Renal cortical epithelial cell (primary cell): ENCODE measurements at regions not wholly inside any gene's neighbourhood (a gene's known extent, or its start where the extent isn't known, plus 50 kb on each side); places are given as distances from the start of the nearest gene placed in this dataset.
A peak's percentile ranks its signal among the peaks of the same experiment; 100 is the strongest.

Experiments used
- DNase-seq: peaks from one replicate; pipeline ENCODE4 v3.0.0-alpha.2; 2011; ENCODE audit warnings: low read depth

DNA sequence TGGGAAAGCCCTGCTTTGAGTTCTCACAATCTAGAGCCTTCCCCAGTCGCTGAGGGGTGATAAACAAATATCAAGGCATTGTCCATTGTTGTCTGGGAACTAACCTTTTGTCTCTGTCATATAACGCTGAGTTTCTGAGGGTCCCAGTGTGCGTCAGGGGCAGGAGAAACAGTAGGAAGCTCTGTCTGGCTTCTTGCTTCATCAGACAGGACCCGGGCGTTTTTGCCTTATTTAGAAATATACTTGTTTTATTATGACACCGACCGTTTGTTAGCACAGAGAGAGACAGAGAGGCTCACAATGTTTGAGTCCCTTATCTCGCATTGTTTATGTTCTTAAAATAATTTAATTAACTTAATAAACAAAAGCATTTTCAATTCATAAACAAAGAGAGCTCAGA is 204.9 kb upstream of the GAS1 start:
- DNase-seq = no peak

DNA sequence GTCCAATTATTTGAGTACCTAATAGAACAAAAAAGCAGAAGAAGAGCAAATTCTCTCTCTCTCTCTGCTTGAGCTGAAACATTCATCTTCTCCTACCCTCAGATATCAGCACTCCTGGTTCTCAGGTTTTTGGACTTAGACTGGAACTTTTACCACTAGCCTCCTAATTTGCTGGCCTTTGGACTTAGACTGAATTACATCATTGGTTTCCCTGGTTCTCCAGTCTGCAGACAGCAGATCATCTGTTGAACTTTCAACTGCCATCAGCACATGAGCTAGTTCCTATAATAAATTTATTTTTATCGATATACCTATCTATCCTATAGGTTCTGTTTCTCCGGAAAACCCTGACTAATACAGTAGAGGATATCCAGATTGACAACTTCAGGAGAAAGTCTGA is 208.9 kb upstream of the GAS1 start:
- DNase-seq = peak; percentile 20

DNA sequence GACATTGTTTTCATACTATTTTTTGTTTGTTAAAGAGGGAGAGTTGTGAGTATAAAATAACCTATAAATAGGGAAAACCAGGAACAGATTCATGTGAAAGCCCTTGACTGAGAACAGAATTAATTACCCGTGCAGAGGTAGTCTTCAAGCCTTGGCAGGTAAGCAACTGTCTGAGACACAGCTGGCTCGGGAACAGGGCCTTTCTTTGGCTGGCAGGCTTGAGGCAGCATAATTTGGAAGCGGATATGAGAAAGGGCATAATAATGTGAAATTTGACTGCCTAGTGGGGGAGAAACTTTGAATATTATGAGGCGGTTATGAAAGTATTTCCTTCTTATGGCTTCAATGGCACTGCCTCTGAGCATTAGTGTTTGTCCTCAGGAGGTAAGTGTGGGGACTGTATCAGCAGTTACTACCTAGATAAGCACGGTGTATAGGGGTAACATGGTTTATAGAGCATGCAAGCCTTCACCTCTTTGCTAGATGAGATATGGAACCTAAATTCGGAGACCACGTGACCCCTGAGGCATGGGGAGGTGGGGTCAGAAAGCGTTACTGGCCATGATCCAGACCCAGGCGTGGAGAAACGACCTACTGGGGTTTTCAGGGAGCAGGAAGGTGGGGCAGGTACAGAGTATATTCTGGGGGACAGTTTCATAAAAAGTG is 210.2 kb upstream of the GAS1 start:
- DNase-seq = peak; percentile 88

DNA sequence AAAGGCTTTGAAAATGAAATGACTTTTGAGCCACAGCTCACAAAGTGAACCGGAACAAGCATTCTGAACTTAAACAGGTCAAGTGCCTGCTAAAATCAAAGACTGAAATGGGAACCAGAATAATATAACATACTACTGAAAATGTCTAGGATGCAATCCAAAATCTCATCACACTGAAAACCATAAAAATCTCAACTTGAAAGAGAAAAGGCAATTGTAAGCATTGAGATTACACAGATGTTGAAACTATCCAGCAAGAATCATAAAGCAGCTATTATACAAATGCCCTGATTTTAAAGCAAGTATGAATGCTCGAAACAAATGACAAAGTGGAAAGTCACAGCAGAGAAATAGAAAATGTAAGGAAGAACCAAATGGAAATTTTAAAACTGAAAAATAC is 211.5 kb upstream of the GAS1 start:
- no peak for DNase-seq

DNA sequence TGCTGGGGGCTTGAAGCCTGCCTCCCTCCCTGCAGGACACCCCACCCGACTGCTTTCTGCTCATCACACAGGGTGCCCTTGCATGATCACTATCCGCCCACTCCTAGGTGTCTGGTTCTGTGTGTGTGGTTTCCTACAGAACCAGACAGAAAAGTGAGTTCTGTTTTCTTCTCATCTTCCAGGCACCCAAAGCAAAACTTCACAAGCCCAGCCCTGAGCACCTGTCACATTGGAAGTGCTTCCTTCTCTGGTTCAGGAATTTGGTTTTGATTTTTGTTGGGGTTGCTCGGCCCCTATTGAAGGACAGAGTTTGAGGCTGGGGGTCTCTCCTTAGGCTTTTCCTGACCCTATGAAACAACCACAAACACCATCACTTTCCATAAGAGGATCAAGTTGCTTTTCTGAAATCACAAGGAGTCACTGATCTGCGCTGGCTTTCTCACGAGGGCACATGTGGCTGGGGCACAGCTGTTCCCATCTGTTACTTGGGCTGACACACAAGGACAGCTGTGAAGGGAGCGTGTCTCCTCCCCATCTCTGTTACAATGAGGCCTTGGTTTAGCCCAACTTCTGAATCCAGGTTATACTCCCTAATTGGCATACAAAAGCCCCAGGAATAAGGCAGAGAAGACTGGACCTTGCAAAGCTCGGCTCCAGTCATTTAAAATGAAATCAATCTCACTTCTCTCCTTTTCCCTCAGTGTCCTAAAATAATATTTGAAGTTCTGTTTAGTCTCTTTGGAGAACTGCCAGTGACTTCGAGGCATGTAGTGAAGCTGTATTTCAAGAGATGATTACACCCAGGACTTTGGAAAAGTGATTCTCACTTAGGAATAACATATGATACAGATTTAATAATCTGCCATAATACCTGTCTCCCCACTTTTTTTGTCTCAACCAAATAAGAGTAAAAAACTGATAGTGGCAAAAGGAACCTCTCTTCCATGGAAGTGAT is 213.1 kb upstream of the GAS1 start:
- no peak for DNase-seq

DNA sequence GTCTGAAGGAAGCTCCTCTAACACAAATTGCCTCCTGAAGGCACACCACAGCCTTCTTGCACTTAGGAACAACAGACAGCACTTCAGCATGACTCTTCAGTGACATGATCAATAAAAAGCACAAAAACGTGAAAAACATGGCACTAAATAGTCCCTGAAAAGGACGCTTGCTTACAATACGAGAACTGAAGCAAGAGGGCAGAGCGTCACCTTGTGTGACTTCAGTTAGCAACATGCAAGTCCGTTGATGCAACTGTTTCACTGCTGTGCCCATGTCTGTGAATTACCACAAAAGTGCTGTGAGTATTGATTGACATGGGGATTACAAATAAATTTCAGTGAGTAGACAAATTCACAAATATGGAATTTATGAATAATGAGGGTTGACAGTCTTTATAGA is 219.9 kb upstream of the GAS1 start:
- no peak for DNase-seq

DNA sequence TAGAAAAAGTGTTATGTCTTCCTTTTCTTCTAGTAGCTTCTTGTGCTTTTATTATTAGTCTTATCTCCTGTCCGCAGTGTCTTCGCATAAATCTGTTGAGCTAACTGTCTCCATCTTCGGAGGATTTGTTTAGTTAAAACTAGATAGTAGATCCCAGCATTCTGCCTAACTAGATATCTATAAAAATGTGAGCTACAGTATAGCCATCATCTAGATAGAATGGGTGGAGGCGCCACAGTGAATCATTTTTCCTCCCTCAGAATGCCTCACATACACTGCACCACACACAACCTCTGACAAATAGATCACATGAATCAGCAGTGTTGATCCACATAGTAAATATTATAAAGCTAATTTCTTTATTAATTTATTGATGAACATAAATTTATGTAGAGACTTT is 220.3 kb upstream of the GAS1 start:
- DNase-seq = no peak

DNA sequence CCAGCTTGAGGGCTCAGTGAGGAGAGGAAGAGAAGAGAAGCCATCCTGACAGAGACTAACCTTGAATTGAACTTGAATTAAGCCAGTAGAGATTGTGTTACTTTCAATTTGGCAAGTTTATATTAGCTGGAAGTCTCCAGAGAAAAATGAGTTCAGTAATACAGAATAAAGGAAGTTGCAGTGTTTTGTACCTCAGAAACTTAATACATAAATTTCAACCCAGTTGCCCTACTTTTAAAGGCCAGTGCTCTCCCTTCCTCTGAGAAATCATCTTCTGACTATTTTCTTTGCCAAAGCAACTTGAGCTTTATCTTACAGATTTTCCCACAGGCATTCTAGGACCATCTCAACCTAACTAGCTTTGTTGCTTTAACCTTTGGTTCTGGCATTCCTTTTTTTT is 231.0 kb upstream of the GAS1 start:
- DNase-seq = no peak

DNA sequence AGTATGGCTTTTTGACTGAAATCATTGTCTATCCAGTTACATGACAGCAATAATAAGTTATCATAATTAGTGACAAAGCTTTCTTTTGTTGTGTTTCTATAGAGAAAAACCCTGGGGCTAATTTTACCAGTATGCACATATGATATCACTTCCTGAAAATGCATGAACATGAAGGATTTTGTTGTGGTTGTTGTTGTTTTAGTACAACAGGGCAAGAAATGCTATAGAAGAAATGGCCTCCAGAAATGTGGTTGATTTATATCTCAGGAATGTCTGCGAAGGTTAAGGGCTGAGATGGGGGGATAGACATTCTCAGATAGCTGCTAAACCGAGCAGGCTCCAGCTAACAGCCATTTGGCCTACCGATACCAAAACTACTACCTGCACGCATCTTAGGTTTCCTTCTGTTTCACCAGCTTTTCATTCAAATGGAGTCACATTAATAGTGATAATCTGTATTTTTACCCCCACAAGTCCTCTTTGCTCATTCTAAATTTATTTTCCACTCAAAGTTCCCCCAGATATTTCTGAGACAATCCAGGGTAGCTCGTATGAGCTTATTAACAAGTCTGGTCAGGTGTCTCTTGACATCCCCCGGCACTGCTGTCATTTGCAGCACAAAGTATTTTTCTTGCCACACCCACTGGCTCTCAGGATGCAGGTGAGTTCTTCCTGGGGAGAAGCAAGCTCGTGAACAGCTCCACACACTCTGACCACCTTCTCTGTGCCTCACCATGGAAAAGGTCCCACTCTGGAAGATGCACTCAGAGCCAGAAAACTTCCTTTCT is 232.4 kb upstream of the GAS1 start:
- DNase-seq = peak; percentile 39

DNA sequence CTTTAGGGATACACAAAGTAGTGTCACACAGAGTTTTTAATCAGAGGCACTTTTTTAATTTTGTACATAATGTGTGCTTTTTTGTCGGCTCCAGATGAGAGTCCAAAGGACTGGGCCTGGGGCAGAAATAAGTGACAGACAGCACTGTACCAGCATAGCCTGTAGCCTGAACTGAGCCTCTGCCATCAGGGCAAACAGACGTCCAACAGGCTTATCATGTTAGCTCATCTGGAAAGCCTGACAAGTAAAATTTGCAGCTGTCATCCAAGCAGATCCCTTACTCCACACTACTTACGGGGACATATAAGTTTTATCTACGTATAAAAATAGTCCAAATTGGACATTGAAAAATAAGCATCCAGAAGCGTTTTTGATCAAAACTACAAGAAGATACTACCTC is 233.1 kb upstream of the GAS1 start:
- no peak for DNase-seq

DNA sequence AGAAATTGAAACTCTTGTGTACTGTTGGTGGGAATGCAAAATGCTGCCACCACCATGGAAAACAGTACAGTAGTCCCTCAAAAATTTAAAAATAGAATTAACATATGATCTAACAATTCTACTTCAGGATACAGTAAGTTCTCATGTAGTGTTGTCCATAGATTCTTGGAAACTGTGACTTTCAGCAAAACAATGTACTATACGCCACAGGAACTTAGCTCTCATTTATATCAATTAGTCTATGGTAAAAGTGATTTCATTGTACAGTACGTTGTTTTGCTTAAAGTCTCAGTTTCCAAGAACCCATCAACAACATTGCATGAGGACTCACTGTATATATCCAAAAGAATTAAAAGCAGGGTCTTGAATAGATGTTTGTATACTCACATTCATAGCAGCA is 233.5 kb upstream of the GAS1 start:
- no peak for DNase-seq

DNA sequence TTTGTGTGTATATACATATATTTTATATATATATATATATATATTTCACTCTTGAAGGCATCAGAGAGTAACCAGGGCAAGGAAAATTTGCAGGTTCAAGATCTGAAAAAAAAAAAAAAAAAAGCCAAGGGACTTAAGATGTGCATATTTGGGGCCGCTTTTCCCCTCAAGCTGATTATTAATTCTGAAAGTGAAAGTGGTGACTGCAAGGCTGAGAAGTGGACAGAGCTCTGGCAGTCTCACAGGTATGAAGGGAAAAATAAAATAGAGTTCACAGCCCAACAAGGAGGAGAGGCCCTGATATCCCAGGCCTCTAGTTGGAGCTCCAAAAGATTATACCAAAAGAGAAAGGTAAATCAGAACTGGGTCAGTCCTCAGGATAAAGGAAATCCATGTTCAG is 234.4 kb upstream of the GAS1 start:
- DNase-seq = no peak

DNA sequence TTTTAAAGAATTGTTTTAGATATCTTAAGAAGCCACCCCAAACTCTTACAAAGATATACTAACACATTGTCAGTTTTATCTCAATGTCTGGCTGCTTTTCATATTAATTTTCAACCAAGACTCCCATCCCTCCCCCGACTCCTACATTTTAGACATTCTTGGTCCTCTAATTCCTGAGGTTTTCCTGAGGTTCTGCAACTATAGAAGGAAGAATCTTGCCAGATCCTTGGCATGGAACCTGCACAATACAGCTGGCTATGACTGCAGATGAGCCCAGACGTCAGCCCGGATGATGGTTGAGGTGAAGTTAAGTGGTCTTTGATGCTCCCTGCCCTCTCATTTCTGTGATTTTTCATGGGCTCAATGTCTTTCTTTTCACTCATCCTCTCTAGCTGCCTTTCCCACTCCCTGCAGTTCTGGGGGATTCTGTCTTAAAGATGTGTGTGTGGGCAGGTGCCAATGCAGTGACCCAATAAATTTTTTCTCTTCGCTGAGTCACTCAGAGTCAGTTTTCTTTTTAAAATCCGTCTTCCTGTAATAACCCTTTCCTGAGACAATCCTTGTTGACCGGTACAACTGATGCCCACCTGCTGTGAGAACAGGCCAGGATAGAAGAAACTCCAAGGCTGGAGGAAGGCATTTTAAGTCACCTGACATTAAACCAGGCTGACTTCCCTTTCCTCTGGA is 237.8 kb upstream of the GAS1 start:
- DNase-seq = peak; percentile 75

DNA sequence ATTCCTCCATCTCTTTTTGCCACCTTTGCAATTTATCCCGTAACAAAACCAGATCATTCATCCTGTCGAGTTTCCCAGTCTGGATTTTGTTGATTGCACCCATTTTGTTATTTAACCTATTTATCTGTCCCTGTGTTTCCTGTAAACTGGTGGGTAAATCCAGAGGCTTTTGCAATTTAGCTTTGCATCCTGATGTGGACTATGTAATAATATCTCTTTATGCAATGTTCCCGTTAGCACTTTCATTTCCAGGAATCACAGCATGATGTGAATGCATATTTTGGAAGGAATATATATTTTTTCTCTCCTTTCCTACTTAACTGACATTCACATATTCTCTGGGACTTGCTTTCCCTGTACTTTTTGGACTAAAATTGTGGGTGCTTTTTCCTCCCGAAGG is 240.3 kb upstream of the GAS1 start:
- no peak for DNase-seq

DNA sequence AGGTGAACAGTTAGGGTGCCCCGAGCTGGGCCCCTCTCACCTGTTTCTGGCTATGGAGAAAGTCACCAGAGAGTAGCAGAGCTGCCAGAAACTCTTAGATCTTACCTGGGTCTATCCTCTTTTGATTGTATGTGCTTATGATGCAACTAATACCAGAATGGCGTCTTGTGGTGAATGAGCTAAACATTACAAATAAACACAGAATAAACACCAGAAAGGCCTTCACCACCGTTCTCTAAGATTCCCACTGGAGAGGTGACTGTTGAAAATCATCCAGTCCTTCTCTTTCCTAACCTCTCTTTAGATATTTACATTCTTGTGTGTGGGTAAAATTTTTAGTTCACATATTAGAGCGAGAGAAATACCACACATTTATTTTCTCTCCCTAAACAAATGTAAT is 241.7 kb upstream of the GAS1 start:
- no peak for DNase-seq

DNA sequence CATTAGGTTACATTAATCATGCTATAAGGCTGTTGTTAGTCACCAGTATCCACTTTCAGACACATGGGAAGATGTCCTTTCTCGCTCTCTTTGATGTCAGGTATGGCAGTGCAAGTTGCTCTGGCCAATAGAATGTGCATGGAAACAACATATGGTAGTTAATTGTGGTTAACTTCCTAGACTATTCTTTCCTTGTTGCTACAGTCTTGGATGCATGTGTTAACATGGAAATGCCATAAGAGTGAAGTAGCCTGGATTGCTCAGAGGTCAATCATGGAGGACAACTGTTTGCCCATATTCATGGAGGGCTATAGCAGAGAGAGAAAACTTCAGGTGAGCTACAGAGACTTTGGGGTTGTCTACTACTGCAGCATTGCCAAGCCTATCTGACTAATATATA is 245.8 kb upstream of the GAS1 start:
- peak; percentile 40 for DNase-seq

DNA sequence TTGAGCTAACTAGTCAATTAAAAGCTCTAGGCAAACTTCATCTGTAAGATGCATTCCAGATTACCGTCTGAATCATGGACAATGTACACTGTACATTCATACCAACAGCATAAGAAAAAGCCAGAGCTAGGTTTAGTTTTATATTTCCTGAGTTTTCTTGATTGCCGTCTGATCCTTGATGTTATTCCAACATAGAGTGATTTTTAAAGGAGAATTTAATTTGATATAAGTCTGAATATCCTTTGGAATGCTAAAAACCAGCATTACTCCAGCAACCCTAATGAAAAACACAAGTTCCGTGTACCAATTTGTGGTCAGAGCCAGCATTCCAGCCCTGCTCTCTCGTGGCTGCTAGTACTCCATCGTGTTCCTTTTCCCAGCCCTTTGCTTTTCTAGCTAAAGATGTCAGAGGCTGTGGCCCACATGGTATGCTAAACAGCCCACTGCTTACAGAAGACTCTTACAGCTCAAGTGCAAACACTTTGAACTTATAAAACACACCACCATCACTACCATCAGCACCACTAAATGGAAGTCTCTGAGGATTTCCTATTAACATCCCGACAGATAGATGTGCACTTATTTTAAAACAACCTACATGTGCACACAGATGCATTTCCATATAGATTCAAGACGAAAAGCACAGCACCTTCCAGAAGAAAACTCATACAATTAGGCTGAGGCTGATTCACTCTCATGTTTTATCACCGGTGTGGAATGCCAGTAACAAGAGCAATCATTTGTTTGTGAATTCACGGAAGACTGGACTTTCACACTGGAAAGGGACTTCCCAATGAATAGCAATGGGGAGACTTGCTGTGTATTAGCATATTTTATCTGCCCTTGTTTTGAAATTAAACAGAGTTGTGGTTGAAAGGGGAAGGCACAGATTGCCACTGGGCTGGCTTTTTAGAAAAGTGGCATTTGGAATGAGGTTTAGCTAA is 246.9 kb upstream of the GAS1 start:
- DNase-seq = peak; percentile 100

DNA sequence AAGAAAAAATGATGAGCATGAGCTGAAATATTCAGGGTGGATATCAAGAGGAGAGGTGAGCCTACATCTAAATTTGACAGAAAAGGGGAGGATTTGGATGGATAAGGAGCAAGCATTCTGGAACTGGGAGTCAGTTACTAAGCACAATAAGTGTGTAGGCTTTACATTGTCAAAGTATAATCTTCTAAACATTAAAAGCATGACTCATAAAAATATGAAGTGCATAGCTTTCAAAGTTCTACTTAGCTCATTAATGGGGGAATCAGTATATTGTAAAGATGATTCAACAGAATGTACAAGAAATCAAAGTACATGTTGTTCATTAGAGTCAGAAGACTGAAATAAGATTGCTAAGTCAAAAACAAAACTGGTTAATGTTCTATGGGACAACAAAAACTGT is 248.0 kb upstream of the GAS1 start:
- DNase-seq = peak; percentile 41

DNA sequence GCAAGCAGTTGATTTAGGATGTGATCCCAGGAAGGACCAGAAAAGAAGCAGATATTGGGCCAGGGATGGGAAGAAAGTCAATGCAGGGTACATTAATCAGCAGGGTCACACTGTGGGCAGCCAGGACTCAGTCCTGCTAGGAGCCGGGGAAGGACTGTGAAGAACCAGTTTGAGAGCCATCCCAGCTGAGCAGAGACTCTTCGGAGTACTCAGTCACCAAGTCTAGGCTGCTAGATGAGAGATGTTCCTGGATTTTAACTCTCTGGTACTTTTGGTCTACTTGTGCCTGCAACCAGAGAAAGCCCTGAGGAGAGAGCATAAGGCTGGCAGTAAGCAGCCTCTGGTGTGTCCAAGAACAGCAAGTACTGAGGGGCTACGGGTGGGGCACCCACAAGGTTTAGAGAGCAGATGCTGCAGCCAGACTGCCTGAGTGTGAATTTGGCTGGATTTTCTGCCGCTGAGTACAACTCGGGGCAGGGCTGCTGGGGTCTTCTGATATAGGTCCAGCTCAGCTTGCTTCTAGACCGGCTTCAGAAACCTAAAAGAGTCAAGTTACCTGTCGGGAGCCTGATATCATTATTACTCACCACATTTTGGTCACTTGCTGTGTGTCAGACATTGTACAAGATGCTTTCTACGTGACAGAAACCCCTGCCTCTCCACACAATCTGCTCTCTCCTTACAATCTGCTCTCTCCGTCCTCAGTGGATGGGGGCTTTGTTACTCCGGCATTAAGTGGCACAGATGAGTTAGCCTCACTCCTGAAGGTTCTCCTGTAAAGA is 250.2 kb upstream of the GAS1 start:
- DNase-seq = no peak

DNA sequence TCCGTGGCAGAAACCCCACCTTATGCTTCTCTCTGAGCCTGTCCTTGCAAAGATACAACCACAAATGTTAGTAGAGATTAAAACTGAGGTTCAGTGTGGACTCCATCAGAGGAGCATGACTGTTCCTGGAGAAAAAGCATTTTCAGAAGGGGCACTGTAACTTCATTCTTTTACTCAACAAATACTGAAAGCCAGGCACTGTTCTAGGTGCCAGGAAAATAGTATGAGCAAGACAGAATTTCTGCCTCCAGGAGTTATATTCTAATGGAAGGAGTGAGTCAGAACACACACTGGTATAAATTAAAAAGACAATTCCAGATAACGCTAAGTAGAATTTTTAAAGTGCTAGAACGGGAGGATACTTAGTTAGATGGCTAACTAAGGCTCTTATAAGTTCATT is 251.4 kb upstream of the GAS1 start:
- DNase-seq = peak; percentile 51
